Kidney glomerular epithelial cell (primary cell): ENCODE measurements at regions not wholly inside any gene's neighbourhood (a gene's known extent, or its start where the extent isn't known, plus 50 kb on each side); places are given as distances from the start of the nearest gene placed in this dataset.

Source experiments
- DNase-seq: peaks from one replicate; lab custom pipeline; 2025; lab: John Stamatoyannopoulos, UW

DNA sequence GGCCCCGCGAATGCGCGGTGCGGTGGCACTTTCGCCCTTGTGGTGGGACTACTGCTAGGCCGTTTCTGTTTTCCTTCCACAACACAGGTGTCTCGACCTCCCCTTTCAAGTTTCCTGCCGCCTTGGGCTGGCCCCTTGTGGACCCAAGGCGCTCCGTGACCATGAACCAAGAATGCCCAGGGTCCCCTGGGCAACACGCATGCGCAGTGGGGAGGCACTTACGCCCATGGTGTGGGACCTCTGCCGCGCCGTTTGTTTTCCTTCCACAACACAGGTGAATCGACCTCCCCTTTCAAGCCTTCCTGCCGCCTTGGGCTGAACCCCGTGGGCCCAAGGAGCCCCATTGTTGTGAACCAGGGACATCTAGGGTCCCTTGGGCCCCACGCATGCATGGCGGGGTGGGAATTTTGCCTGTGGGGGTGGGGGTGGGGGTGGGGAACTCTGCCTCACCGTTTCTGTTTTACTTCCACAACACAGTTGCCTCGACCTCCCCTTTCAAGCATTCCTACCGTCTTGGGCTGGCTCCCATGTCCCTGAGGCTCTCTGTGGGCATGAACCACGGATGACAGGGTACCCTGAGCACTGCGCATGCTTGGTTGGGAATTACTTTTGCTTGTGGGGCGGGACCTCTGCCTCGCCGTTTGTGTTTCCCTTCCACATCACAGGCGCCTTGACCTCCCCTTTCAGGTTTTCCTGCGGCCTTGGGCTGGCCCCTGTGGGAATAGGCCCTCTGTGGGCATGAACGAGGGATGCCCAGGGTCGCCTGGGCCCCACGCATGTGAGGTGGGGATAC lies 355.1 kb downstream of the ALG10 start:
- no peak for DNase-seq

- DNase-seq, result no peak
Measured at GRCh38 chr12:34379142-34379541, 356.8 kb downstream of the ALG10 start.

DNA sequence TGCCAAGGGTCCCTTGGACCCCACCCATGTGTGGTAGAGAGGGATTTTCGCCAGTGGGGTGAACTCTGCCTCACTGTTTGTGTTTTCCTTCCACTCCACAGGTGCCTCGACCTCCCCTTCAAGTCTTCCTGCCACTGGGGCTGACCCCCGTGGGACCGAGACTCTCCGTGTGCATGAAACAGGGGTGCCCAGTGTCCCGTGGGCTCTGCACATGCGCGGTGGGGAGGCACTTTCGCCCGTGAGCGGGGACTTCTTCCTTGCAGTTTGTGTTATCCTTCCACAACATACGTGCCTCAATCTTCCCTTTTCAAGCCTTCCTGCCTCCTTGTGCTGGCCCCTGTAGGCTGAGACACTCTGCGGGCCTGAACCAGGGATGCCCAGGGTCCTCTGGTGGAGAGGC lies 362.4 kb downstream of the ALG10 start:
- DNase-seq, result no peak

- no peak for DNase-seq
Measured at GRCh38 chr12:34386016-34386415, 363.7 kb downstream of the ALG10 start.

GRCh38 chr12:34386621-34387255 lies 364.4 kb downstream of the ALG10 start:
- no peak for DNase-seq

DNA sequence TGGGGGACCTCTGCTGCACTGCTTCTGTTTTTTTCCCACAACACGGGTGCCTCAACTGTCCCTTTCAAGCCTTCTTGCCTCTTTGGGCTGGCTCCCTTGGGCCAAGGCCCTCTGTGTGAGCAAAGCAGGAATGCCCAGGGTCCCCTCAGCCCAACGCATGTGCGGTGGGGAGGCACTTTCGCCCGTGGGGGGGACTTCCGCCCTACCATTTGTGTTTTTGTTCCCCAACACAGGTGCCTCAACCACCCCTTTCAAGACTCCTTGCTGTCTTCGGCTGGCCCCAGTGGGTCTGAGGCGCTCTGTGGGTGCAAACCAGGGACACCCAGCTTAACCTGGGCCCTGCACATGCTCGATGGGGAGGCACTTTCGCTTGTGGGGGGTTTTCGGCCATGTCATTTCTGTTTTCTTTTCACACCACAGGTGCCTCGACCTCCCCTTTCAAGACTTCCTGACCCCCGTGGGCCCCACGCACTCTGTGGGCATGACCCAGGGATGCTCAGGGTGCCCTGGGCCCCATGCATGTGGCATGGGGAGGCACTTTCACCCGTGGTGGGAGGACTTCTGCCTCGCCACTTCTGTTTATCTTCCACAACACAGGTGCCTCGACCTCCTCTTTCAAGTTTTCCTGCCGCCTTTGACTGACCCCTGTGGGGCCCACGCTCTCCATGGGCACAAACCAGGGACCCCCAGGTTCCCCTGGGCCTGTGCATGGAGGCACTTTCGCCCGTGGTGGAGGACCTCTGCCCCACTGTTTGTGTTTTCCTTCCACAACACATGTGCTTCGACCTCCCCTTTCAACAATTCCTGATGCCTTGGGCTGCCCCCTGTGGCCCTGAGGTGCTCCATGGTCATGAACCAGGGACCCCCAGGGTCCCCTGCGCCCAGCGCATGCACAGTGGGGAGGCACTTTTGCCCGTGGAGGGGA lies 365.7 kb downstream of the ALG10 start:
- no peak for DNase-seq

GRCh38 chr12:34388636-34389377 lies 366.5 kb downstream of the ALG10 start:
- no peak for DNase-seq

DNA sequence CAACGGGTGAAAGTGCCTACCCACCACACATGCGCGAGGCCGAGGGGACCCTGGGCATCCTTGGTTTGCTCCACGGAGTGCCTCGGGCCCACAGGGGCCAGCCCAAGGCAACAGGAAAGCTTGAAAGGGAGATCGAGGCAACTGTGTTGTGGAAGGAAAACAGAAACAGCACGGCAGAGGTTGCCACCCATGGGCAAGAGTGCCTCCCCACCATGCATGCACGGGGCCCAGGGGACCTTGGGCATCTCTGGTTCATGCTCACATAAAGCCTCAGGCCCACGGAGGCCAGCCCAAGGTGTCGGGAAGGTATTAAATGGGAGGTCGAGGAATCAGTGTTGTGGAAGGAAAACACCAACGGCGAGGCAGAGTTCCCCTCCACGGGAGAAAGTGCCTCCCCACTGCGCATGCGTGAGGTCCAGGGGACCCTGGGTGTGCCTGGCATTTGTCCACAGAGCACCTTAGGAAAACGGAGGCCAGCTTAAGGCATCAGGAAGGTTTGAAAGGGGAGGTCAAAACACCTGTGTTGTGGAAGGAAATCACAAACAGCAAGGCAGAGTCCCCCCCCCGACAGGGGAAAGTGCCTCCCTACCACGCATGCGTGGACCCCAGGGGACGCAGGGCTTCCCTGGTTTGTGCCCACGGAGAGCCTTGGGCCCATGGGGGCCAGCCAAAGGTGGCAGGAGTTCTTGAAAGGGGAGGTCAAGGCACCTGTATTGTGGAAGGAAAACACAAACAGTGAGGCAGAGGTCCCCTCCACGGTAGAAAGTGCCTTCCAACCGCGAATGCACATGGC lies 367.3 kb downstream of the ALG10 start:
- no peak for DNase-seq

GRCh38 chr12:34390171-34390841 lies 368.0 kb downstream of the ALG10 start:
- no peak for DNase-seq

- no peak for DNase-seq
Measured at GRCh38 chr12:34390846-34391700, 368.8 kb downstream of the ALG10 start.

DNA sequence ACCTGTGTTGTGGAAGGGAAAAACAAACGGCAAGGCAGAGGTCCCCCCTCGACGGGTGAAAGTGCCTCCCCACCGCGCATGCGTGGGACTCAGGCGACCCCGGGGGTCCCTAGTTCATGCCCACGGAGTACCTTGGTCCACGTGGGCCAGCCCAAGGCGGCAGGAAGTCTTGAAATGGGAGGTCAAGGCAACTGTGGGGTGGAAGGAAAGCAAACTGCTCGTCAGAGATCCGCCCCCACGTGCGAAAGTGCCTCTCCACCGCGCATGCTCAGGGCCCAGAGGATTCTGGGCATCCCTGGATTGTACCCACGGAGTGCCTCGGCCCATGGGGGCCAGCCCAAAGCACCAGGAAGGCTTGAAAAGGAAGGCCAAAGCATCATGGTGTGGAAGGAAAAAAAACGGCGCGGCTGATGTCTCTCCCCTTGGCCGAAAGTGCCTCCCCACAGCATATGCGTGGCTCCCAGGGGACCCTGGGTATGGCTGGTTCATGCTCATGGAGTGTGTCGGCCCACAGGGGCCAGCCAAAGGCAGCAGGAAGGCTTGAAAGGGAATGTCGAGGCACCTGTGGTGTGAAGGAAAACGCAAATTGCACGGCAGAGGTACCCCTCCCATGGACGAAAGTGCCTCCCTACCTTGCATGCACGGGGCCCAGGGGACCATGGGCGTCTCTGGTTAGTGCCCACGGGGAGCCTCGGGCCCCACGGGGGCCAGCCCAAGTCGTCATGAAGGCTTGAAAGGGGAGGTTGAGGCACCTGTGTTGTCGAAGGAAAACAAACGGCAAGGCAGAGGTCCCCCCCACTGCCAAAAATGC lies 369.7 kb downstream of the ALG10 start:
- DNase-seq, result no peak

GRCh38 chr12:34392741-34393085 lies 370.4 kb downstream of the ALG10 start:
- no peak for DNase-seq

GRCh38 chr12:34393086-34393820 lies 371.0 kb downstream of the ALG10 start:
- DNase-seq, result no peak

DNA sequence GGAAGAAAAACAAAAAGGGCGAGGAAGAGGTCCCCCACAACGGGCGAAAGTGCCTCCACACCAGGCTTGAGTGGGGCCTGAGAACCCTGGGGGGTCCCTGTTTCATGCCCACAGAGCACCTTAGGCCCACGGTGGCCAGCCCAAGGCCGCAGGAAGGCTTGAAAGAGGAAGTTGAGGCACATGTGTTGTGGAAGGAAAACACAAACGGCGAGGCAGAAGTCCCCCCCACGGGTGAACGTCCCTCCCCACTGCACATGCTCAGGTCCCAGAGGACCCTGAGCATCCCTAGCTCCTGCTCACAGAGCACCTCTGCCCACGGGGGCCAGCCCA lies 371.5 kb downstream of the ALG10 start:
- no peak for DNase-seq

DNA sequence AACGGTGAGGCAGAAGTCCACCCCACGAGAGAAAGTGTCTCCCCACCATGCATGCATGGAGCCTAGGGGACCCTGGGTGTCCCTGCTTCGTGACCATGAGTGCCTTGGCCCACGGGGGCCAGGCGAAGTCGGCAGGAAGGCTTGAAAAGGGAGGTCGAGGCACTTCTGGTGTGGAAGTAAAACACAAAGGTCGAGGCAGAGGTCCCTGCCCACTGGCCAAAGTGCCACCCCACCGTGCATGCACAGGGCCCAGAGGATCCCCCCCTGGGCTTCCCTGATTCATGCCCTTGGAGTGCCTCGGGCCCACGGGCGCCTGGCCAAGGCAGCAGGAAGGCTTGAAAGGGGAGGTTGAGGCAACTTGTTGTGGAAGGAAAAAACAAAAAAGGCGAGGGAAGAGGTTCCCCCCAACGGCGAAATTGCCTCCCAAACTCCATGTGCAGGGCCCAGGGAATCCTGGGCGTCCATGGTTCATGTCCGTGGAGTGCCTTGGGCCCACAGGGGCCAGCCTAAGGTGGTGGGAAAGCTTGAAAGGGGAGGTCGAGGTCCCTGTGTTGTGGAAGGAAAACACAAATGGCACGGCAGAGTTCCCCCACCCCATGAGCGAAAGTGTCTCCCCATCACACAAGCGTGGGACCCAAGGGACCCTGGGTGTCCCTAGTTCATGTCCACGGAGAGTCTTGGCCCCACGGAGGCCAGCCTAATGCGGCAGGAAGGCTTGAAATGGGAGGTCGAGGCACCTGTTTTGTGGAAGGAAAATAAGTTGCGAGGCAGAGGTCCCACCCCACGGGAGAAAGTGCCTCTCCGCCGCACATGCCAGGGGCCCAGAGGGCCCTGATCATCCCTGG lies 372.1 kb downstream of the ALG10 start:
- no peak for DNase-seq

GRCh38 chr12:34395056-34396005 lies 373.0 kb downstream of the ALG10 start:
- DNase-seq, result no peak
